Uterus (tissue), 2 donors: ENCODE measurements at regions not wholly inside any gene's neighbourhood (a gene's known extent, or its start where the extent isn't known, plus 50 kb on each side); places are given as distances from the start of the nearest gene placed in this dataset.

ENCODE experiments used
- CTCF ChIP-seq, 4 experiments: fragments of 200-600 bp in 2 of 4; fragments of 450-650 bp in 2 of 4; sonication (generic) in 2 of 4; IDR thresholded peaks; one replicate each; pipeline ENCODE4 v1.5.1; 2016 to 2019; ENCODE audit warnings: antibody characterized with exemption in 4 of 4, mild to moderate bottlenecking in 2 of 4, moderate library complexity in 1 of 4
- POLR2A ChIP-seq, 2 donors: fragments of 450-650 bp; IDR thresholded peaks; one replicate each; pipeline ENCODE4 v1.6.1; 2016; ENCODE audit warnings: antibody characterized with exemption in 2 of 2, mild to moderate bottlenecking in 1 of 2, moderate library complexity in 1 of 2

- no peak for TF ChIP-seq CTCF (IDR thresholded peaks at IDR 0.05)
- TF ChIP-seq POLR2A (IDR thresholded peaks at IDR 0.05) = no peak
Observed at GRCh38 chr12:130102266-130102665, 60.0 kb upstream of the FZD10 start.
